Activated T-cell treated with anti-CD3 and anti-CD28 coated beads, Interleukin-2, amount 50 U/mL, for 24 hours (primary cell): ENCODE measurements at regions not wholly inside any gene's neighbourhood (a gene's known extent, or its start where the extent isn't known, plus 50 kb on each side); places are given as distances from the start of the nearest gene placed in this dataset.

Experiments
- DNase-seq: peaks from one replicate; pipeline ENCODE4 v3.0.0-alpha.2; 2020
- H3K27ac Mint-ChIP-seq: 2 replicates; pipeline ENCODE4 v1.8.0; 2020; ENCODE audit warnings: mild to moderate bottlenecking, mixed read lengths
- H3K27me3 Mint-ChIP-seq: 2 replicates; pipeline ENCODE4 v1.8.0; 2020; ENCODE audit warnings: mixed read lengths
- H3K36me3 Mint-ChIP-seq: 2 replicates; pipeline ENCODE4 v1.8.0; 2020; ENCODE audit warnings: low read depth, mixed read lengths
- H3K4me1 Mint-ChIP-seq: 2 replicates; pipeline ENCODE4 v1.8.0; 2020; ENCODE audit warnings: low read depth, mixed read lengths
- H3K4me3 Mint-ChIP-seq: 2 replicates; pipeline ENCODE4 v1.8.0; 2020; ENCODE audit warnings: mild to moderate bottlenecking, moderate library complexity, mixed read lengths
- H3K9me3 Mint-ChIP-seq: 2 replicates; pipeline ENCODE4 v1.8.0; 2020; ENCODE audit warnings: mixed read lengths

- no peak overlapping the region for H3K27ac Mint-ChIP-seq
- DNase-seq, result no peak
- H3K9me3 Mint-ChIP-seq, result no peaks in the 10 kb centered on the region
- H3K36me3 Mint-ChIP-seq, result no peaks in the 10 kb centered on the region
- peaks cover 12% of the 10 kb centered on the region for H3K27me3 Mint-ChIP-seq
- H3K4me1 Mint-ChIP-seq, result no peaks in the 10 kb centered on the region
- H3K4me3 Mint-ChIP-seq, result no peak overlapping the region
Observed at GRCh38 chr16:55189682-55190636, 134.0 kb upstream of the IRX6 start.

GRCh38 chr16:55192734-55193133 lies 131.3 kb upstream of the IRX6 start:
- Mint-ChIP-seq H3K4me3 (no peak overlapping the region), H3K27ac (no peak overlapping the region), H3K9me3 (no peaks in the 10 kb centered on the region), H3K4me1 (no peaks in the 10 kb centered on the region), H3K27me3 (peaks cover 17% of the 10 kb centered on the region), H3K36me3 (no peaks in the 10 kb centered on the region)
- no peak for DNase-seq

- no peak overlapping the region for H3K27ac Mint-ChIP-seq
- H3K4me1 Mint-ChIP-seq, result no peaks in the 10 kb centered on the region
- H3K4me3 Mint-ChIP-seq, result no peak overlapping the region
- H3K27me3 Mint-ChIP-seq, result peaks cover 2% of the 10 kb centered on the region
- no peak for DNase-seq
- H3K9me3 Mint-ChIP-seq, result no peaks in the 10 kb centered on the region
- no peaks in the 10 kb centered on the region for H3K36me3 Mint-ChIP-seq
Observed at GRCh38 chr16:55203570-55203969, 120.4 kb upstream of the IRX6 start.

- Mint-ChIP-seq H3K4me1 (no peaks in the 10 kb centered on the region), H3K27me3 (peaks cover 2% of the 10 kb centered on the region), H3K9me3 (no peaks in the 10 kb centered on the region)
Observed at GRCh38 chr16:55204069-55204468, 119.9 kb upstream of the IRX6 start.

GRCh38 chr16:55204923-55205322 lies 119.1 kb upstream of the IRX6 start:
- DNase-seq, result no peak
- Mint-ChIP-seq H3K27me3 (peaks cover 2% of the 10 kb centered on the region), H3K36me3 (no peaks in the 10 kb centered on the region), H3K4me3 (no peak overlapping the region), H3K9me3 (no peaks in the 10 kb centered on the region), H3K4me1 (no peaks in the 10 kb centered on the region), H3K27ac (no peak overlapping the region)

More at GRCh38 chr16:55204069-55204468, 119.9 kb upstream of the IRX6 start:
- Mint-ChIP-seq H3K27ac (no peak overlapping the region), H3K36me3 (no peaks in the 10 kb centered on the region), H3K4me3 (no peak overlapping the region)
- no peak for DNase-seq

GRCh38 chr16:55207693-55208428 lies 116.1 kb upstream of the IRX6 start:
- no peaks in the 10 kb centered on the region for H3K4me1 Mint-ChIP-seq
- no peaks in the 10 kb centered on the region for H3K36me3 Mint-ChIP-seq
- H3K9me3 Mint-ChIP-seq, result no peaks in the 10 kb centered on the region
- H3K27ac Mint-ChIP-seq, result no peak overlapping the region
- H3K27me3 Mint-ChIP-seq, result peaks cover 2% of the 10 kb centered on the region
- DNase-seq, result no peak
- H3K4me3 Mint-ChIP-seq, result no peak overlapping the region

- Mint-ChIP-seq H3K27ac (no peak overlapping the region), H3K9me3 (no peaks in the 10 kb centered on the region), H3K4me3 (no peak overlapping the region), H3K36me3 (no peaks in the 10 kb centered on the region), H3K4me1 (no peaks in the 10 kb centered on the region), H3K27me3 (peaks cover 2% of the 10 kb centered on the region)
- no peak for DNase-seq
Observed at GRCh38 chr16:55209626-55210025, 114.4 kb upstream of the IRX6 start.

GRCh38 chr16:55212791-55213190 lies 111.2 kb upstream of the IRX6 start:
- Mint-ChIP-seq H3K4me3 (no peak overlapping the region), H3K27ac (no peak overlapping the region), H3K36me3 (no peaks in the 10 kb centered on the region)

GRCh38 chr16:55214412-55214811 lies 109.6 kb upstream of the IRX6 start:
- no peak for DNase-seq
- Mint-ChIP-seq H3K4me3 (no peak overlapping the region), H3K4me1 (no peaks in the 10 kb centered on the region), H3K27me3 (no peaks in the 10 kb centered on the region), H3K27ac (no peak overlapping the region), H3K36me3 (no peaks in the 10 kb centered on the region), H3K9me3 (no peaks in the 10 kb centered on the region)

More at GRCh38 chr16:55212791-55213190, 111.2 kb upstream of the IRX6 start:
- Mint-ChIP-seq H3K27me3 (no peaks in the 10 kb centered on the region), H3K4me1 (no peaks in the 10 kb centered on the region), H3K9me3 (no peaks in the 10 kb centered on the region)
- no peak for DNase-seq

GRCh38 chr16:55214974-55215494 lies 109.0 kb upstream of the IRX6 start:
- Mint-ChIP-seq H3K4me3 (no peak overlapping the region), H3K27ac (no peak overlapping the region), H3K36me3 (no peaks in the 10 kb centered on the region), H3K27me3 (no peaks in the 10 kb centered on the region), H3K4me1 (no peaks in the 10 kb centered on the region), H3K9me3 (no peaks in the 10 kb centered on the region)
- no peak for DNase-seq

GRCh38 chr16:55217392-55217791 lies 106.6 kb upstream of the IRX6 start:
- H3K27me3 Mint-ChIP-seq, result no peaks in the 10 kb centered on the region
- H3K27ac Mint-ChIP-seq, result no peak overlapping the region
- H3K4me1 Mint-ChIP-seq, result no peaks in the 10 kb centered on the region
- no peak overlapping the region for H3K4me3 Mint-ChIP-seq
- DNase-seq, result no peak
- H3K9me3 Mint-ChIP-seq, result no peaks in the 10 kb centered on the region
- no peaks in the 10 kb centered on the region for H3K36me3 Mint-ChIP-seq

GRCh38 chr16:55221836-55222235 lies 102.2 kb upstream of the IRX6 start:
- Mint-ChIP-seq H3K9me3 (peaks cover 12% of the 10 kb centered on the region), H3K27me3 (peaks cover 5% of the 10 kb centered on the region), H3K36me3 (no peaks in the 10 kb centered on the region), H3K27ac (no peak overlapping the region), H3K4me3 (no peak overlapping the region), H3K4me1 (no peaks in the 10 kb centered on the region)
- DNase-seq, result no peak

- Mint-ChIP-seq H3K27me3 (peaks cover 8% of the 10 kb centered on the region), H3K4me3 (no peak overlapping the region), H3K27ac (no peak overlapping the region), H3K36me3 (no peaks in the 10 kb centered on the region), H3K4me1 (no peaks in the 10 kb centered on the region), H3K9me3 (peaks cover 12% of the 10 kb centered on the region)
- DNase-seq, result no peak
Observed at GRCh38 chr16:55222486-55222885, 101.5 kb upstream of the IRX6 start.

GRCh38 chr16:55225972-55226542 lies 97.9 kb upstream of the IRX6 start:
- Mint-ChIP-seq H3K36me3 (no peaks in the 10 kb centered on the region), H3K4me1 (no peaks in the 10 kb centered on the region), H3K27ac (no peak overlapping the region), H3K4me3 (no peak overlapping the region), H3K9me3 (peaks cover 12% of the 10 kb centered on the region), H3K27me3 (peaks cover 14% of the 10 kb centered on the region)
- DNase-seq, result no peak
